H9 (cell line): ENCODE measurements at regions not wholly inside any gene's neighbourhood (a gene's known extent, or its start where the extent isn't known, plus 50 kb on each side); places are given as distances from the start of the nearest gene placed in this dataset.

Experiments
- DNase-seq: peaks from one replicate; pipeline ENCODE4 v3.0.0-alpha.2; 2017
- H2AFZ ChIP-seq: one replicate; pipeline ENCODE4 v1.6.1; 2013; ENCODE audit warnings: mild to moderate bottlenecking, low read length, control low read depth, moderate library complexity
- H2AK5ac ChIP-seq: 2 replicates; pipeline ENCODE4 v1.6.1; 2013; ENCODE audit warnings: low read length, control low read depth, mixed read lengths; ENCODE audit not compliant: insufficient read length
- H2BK120ac ChIP-seq: one replicate; pipeline ENCODE4 v1.6.1; 2013; ENCODE audit warnings: low read depth, mild to moderate bottlenecking, low read length, control low read depth, inconsistent platforms; ENCODE audit not compliant: poor library complexity, severe bottlenecking
- H2BK12ac ChIP-seq: 2 replicates; pipeline ENCODE4 v1.6.1; 2013; ENCODE audit warnings: low read length, control low read depth, mixed read lengths, low read depth; ENCODE audit not compliant: insufficient read length
- H2BK15ac ChIP-seq: 2 replicates; pipeline ENCODE4 v1.6.1; 2013; ENCODE audit warnings: low read depth, low read length, control low read depth
- H2BK20ac ChIP-seq: one replicate; pipeline ENCODE4 v1.6.1; 2013; ENCODE audit warnings: low read depth, mild to moderate bottlenecking, low read length, control low read depth, inconsistent platforms; ENCODE audit not compliant: poor library complexity, severe bottlenecking
- H2BK5ac ChIP-seq: 2 replicates; pipeline ENCODE4 v1.6.1; 2013; ENCODE audit warnings: low read length, control low read depth, mixed read lengths; ENCODE audit not compliant: insufficient read length
- H3K14ac ChIP-seq: 2 replicates; pipeline ENCODE4 v1.6.1; 2013; ENCODE audit warnings: low read length, control low read depth; ENCODE audit not compliant: insufficient read depth
- H3K18ac ChIP-seq: 2 replicates; pipeline ENCODE4 v1.6.1; 2013; ENCODE audit warnings: low read depth, mild to moderate bottlenecking, mixed read lengths, low read length, control low read depth; ENCODE audit not compliant: insufficient read length
- H3K23ac ChIP-seq: 2 replicates; pipeline ENCODE4 v1.6.1; 2013; ENCODE audit warnings: low read length, control low read depth, mixed read lengths, low read depth; ENCODE audit not compliant: insufficient read length
- H3K23me2 ChIP-seq: 2 replicates; pipeline ENCODE4 v1.6.1; 2013; ENCODE audit warnings: low read depth, mild to moderate bottlenecking, mixed read lengths, low read length, control low read depth; ENCODE audit not compliant: insufficient read length, poor library complexity, severe bottlenecking
- H3K27ac ChIP-seq: 2 replicates; pipeline ENCODE4 v1.5.1; 2013; ENCODE audit warnings: low read length, control low read depth, mixed read lengths, low read depth; ENCODE audit not compliant: insufficient read length
- H3K27me3 ChIP-seq: 2 replicates; pipeline ENCODE4 v1.6.1; 2013; ENCODE audit warnings: low read length, control low read depth, inconsistent platforms; ENCODE audit not compliant: insufficient read depth
- H3K4ac ChIP-seq: 2 replicates; pipeline ENCODE4 v1.6.1; 2013; ENCODE audit warnings: low read depth, mild to moderate bottlenecking, control low read depth, inconsistent platforms, low read length, moderate library complexity
- H3K4me1 ChIP-seq: 2 replicates; pipeline ENCODE4 v1.6.1; 2013; ENCODE audit warnings: low read length, control low read depth, inconsistent platforms; ENCODE audit not compliant: insufficient read depth
- H3K4me2 ChIP-seq: 2 replicates; pipeline ENCODE4 v1.6.1; 2013; ENCODE audit warnings: low read length, control low read depth, mixed read lengths; ENCODE audit not compliant: insufficient read length, insufficient read depth
- H3K56ac ChIP-seq: 2 replicates; pipeline ENCODE4 v1.6.1; 2013; ENCODE audit warnings: low read depth, mild to moderate bottlenecking, mixed read lengths, low read length, control low read depth; ENCODE audit not compliant: insufficient read length
- H3K79me1 ChIP-seq: 2 replicates; pipeline ENCODE4 v1.6.1; 2013; ENCODE audit warnings: low read depth, mild to moderate bottlenecking, moderate library complexity, low read length, control low read depth, inconsistent platforms; ENCODE audit not compliant: insufficient read depth, poor library complexity, severe bottlenecking
- H3K79me2 ChIP-seq: 2 replicates; pipeline ENCODE4 v1.6.1; 2013; ENCODE audit warnings: low read length, control low read depth, inconsistent platforms; ENCODE audit not compliant: insufficient read depth
- H3K9ac ChIP-seq: 2 replicates; pipeline ENCODE4 v1.6.1; 2013; ENCODE audit warnings: low read length, control low read depth, mixed read lengths; ENCODE audit not compliant: insufficient read length; ENCODE audit errors: extremely low read depth
- H3K9me3 ChIP-seq: one replicate; pipeline ENCODE4 v1.6.1; 2013; ENCODE audit warnings: low read depth, low read length, inconsistent platforms; ENCODE audit not compliant: control insufficient read depth
- H3T11ph ChIP-seq: one replicate; pipeline ENCODE4 v1.6.1; 2013; ENCODE audit warnings: mild to moderate bottlenecking, low read length, control low read depth, inconsistent platforms
- H4K20me1 ChIP-seq: one replicate; pipeline ENCODE4 v1.6.1; 2013; ENCODE audit not compliant: control insufficient read depth, insufficient read length, insufficient read depth
- H4K5ac ChIP-seq: 2 replicates; pipeline ENCODE4 v1.6.1; 2013; ENCODE audit warnings: low read depth, mild to moderate bottlenecking, mixed read lengths, low read length, control low read depth; ENCODE audit not compliant: insufficient read length
- H4K8ac ChIP-seq: replicated peaks from 2 replicates; pipeline ENCODE4 v1.6.1; 2013; ENCODE audit warnings: low read length, control low read depth, mixed read lengths, low read depth; ENCODE audit not compliant: insufficient read length
- H4K91ac ChIP-seq: 2 replicates; pipeline ENCODE4 v1.6.1; 2013; ENCODE audit warnings: low read depth, mild to moderate bottlenecking, moderate library complexity, mixed read lengths, low read length, control low read depth; ENCODE audit not compliant: insufficient read length
- H3K27ac Mint-ChIP-seq, 3 experiments: 2 replicates in 2 of 3; 3 replicates in 1 of 3; pipeline ENCODE4 v1.8.0; 2020 to 2021; ENCODE audit warnings: mixed read lengths in 3 of 3, mild to moderate bottlenecking in 1 of 3, moderate library complexity in 1 of 3
- H3K27me3 Mint-ChIP-seq: 2 replicates; pipeline ENCODE4 v1.8.0; 2021; ENCODE audit warnings: low read depth, mild to moderate bottlenecking, moderate library complexity, mixed read lengths
- H3K36me3 Mint-ChIP-seq, 3 experiments: 2 replicates in 2 of 3; 3 replicates in 1 of 3; pipeline ENCODE4 v1.8.0; 2020 to 2021; ENCODE audit warnings: low read depth in 3 of 3, mixed read lengths in 3 of 3; ENCODE audit not compliant: insufficient read depth in 1 of 3
- H3K4me1 Mint-ChIP-seq, 2 experiments: 2 replicates each; pipeline ENCODE4 v1.8.0; 2020; ENCODE audit warnings: mixed read lengths in 2 of 2
- H3K4me3 Mint-ChIP-seq, 2 experiments: 2 replicates in 1 of 2; 3 replicates in 1 of 2; pipeline ENCODE4 v1.8.0; 2020 to 2021; ENCODE audit warnings: mild to moderate bottlenecking in 2 of 2, mixed read lengths in 2 of 2, moderate library complexity in 1 of 2
- H3K9me3 Mint-ChIP-seq, 2 experiments: 2 replicates in 1 of 2; 3 replicates in 1 of 2; pipeline ENCODE4 v1.8.0; 2020; ENCODE audit warnings: mild to moderate bottlenecking in 2 of 2, mixed read lengths in 2 of 2, moderate library complexity in 1 of 2
- CTCF ChIP-seq: fragments of 200-600 bp; sonication (generic); conservative IDR thresholded peaks from 3 replicates; pipeline ENCODE4 v1.8.0; 2021; ENCODE audit warnings: antibody characterized with exemption, mild to moderate bottlenecking
- WGBS: extraction: QIAGEN DNeasy Blood & Tissue Kit; methylation state at CpG from one replicate; pipeline ENCODE4 v1.1.7; 2013; ENCODE audit warnings: missing lambda C conversion rate, low lambda C conversion rate, mixed read lengths; ENCODE audit not compliant: insufficient read length; ENCODE audit errors: extremely low coverage; 5-methylcytosine and 5-hydroxymethylcytosine counted together

GRCh38 chr4:162878096-162878495 lies 288.6 kb downstream of the NAF1 start:
- Mint-ChIP-seq H3K27me3 (no peaks in the 10 kb centered on the region), H3K27ac (no peak overlapping the region), H3K36me3 (peaks cover 0 to 2% (median 0%) of the 10 kb centered on the region in 3 experiments; a peak in 1 of 7 replicates), H3K9me3 (peaks cover 0 to 2% of the 10 kb centered on the region in 2 experiments; a peak in 2 of 5 replicates), H3K4me1 (0 out of 4 replicates have a peak, but pooled peaks cover 0 to 5% of the 10 kb centered on the region in 2 experiments), H3K4me3 (no peak overlapping the region)
- H2BK5ac ChIP-seq: no peak overlapping the region
- DNase-seq: no peak
- H2AK5ac ChIP-seq: no peak overlapping the region
- no peak for TF ChIP-seq CTCF
- no peak overlapping the region for H3K27ac ChIP-seq
- no peak overlapping the region for H2BK20ac ChIP-seq
- no peak overlapping the region for H2BK12ac ChIP-seq
- no peak overlapping the region for H3K4me2 ChIP-seq
- H3K18ac ChIP-seq: no peak overlapping the region
- H4K5ac ChIP-seq: no peak overlapping the region
- H4K91ac ChIP-seq: no peak overlapping the region
- H3K23ac ChIP-seq: no peak overlapping the region
- H4K8ac ChIP-seq: no peak overlapping the region
- WGBS: no CpG with 5 or more reads among the region's 1 CpG
- H3K4me1 ChIP-seq: no peaks in the 10 kb centered on the region
- H3K9ac ChIP-seq: no peak overlapping the region
- no peak overlapping the region for H2AFZ ChIP-seq
- no peak overlapping the region for H3K14ac ChIP-seq
- no peaks in the 10 kb centered on the region for H4K20me1 ChIP-seq
- no peak overlapping the region for H3K56ac ChIP-seq
- no peaks in the 10 kb centered on the region for H3K23me2 ChIP-seq
- no peak overlapping the region for H2BK15ac ChIP-seq
- no peaks in the 10 kb centered on the region for H3K9me3 ChIP-seq
- H3K79me1 ChIP-seq: no peaks in the 10 kb centered on the region
- no peak overlapping the region for H2BK120ac ChIP-seq
- H3K27me3 ChIP-seq: no peaks in the 10 kb centered on the region
- no peaks in the 10 kb centered on the region for H3K79me2 ChIP-seq
- no peak overlapping the region for H3K4ac ChIP-seq
- H3T11ph ChIP-seq: no peak overlapping the region
